Gastroesophageal sphincter (tissue), 3 donors: ENCODE measurements at regions not wholly inside any gene's neighbourhood (a gene's known extent, or its start where the extent isn't known, plus 50 kb on each side); places are given as distances from the start of the nearest gene placed in this dataset.

Experiments used
- CTCF ChIP-seq, 4 experiments: fragments of 200-600 bp in 2 of 4; fragments of 450-650 bp in 2 of 4; sonication (generic) in 1 of 4; IDR thresholded peaks; one replicate each; pipeline ENCODE4 v1.5.1; 2017 to 2019; ENCODE audit warnings: antibody characterized with exemption in 4 of 4, mild to moderate bottlenecking in 2 of 4, moderate library complexity in 2 of 4
- EP300 ChIP-seq: sonication (generic); formaldehyde crosslinking; IDR thresholded peaks from one replicate; pipeline ENCODE4 v1.6.1; 2017; ENCODE audit warnings: antibody characterized with exemption, mild to moderate bottlenecking
- POLR2A ChIP-seq, 2 donors: fragments of 450-650 bp; IDR thresholded peaks; one replicate each; pipeline ENCODE4 v1.6.1; 2017; ENCODE audit warnings: antibody characterized with exemption in 2 of 2, mild to moderate bottlenecking in 2 of 2, moderate library complexity in 1 of 2
- POLR2AphosphoS5 ChIP-seq: sonication (generic); formaldehyde crosslinking; IDR thresholded peaks from one replicate; pipeline ENCODE4 v1.6.1; 2017; ENCODE audit warnings: antibody characterized with exemption

DNA sequence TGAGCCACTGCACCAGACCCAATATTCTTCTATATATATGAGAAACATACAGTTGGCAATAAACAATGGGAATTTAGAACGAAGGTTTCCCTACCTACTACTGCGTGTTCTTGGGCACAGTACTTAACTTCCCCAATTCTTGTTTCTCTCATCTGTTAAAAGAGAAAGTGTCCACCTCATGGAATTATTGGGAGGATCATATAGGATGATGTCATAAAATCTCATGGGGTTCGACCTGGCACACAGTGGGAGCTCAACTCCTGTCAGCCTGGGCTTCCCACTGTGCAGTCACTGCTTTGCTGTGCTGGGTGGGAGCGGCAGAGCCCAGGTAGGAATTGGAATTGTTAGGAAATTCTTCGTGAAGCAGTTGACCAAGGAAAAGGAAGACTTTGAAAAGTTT, 203.3 kb downstream of the SH3BP4 start:
- TF ChIP-seq POLR2AphosphoS5 (no peak), CTCF (IDR thresholded peaks at IDR 0.05) (no peak), POLR2A (IDR thresholded peaks at IDR 0.05) (no peak), EP300 (no peak)
